ENCODE measurements at regions not wholly inside any gene's neighbourhood (a gene's known extent, or its start where the extent isn't known, plus 50 kb on each side); places are given as distances from the start of the nearest gene placed in this dataset.

DNA sequence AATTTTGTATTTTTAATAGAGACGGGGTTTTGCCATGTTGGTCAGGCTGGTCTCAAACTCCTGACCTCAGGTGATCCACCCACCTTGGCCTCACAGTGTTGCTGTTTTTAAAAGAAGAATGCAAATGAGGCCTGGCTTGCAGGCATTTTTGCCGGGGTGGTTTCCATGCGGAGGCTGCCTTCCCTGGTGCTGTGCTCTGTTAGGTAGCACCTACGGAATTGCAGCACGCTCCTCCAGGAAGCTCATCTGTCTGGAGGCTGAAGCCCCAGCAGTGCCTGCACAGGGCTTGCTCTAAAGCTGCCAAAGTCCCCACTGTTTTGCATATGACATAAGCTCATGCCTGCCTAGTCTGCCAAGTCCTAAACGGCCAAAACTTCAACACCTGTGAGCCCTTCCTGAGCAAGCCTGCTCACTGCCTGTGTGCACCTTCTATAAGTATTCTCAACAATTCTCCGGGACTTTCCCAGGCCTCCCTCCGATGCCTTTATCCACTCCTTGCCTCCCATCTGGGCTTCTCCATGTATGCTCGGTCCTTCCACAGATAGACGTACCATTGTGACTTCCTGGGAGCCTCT lies 551.3 kb upstream of the RAB6C start:
- TF ChIP-seq KLF13 (CRISPR knock-in tag; IDR thresholded peaks at IDR 0.05): no peak
- TF ChIP-seq HDAC1 (CRISPR knock-in tag; IDR thresholded peaks at IDR 0.05): no peak
- TF ChIP-seq ZSCAN12 (CRISPR knock-in tag; IDR thresholded peaks at IDR 0.05): no peak
- no peak for TF ChIP-seq ZSCAN21 (CRISPR knock-in tag; IDR thresholded peaks at IDR 0.05; ENCODE audit: borderline replicate concordance)
- no peak for TF ChIP-seq RAD21 (CRISPR knock-in tag; IDR thresholded peaks at IDR 0.05)
- TF ChIP-seq SALL2 (CRISPR knock-in tag; IDR thresholded peaks at IDR 0.05): no peak
- TF ChIP-seq, protein P1, sequence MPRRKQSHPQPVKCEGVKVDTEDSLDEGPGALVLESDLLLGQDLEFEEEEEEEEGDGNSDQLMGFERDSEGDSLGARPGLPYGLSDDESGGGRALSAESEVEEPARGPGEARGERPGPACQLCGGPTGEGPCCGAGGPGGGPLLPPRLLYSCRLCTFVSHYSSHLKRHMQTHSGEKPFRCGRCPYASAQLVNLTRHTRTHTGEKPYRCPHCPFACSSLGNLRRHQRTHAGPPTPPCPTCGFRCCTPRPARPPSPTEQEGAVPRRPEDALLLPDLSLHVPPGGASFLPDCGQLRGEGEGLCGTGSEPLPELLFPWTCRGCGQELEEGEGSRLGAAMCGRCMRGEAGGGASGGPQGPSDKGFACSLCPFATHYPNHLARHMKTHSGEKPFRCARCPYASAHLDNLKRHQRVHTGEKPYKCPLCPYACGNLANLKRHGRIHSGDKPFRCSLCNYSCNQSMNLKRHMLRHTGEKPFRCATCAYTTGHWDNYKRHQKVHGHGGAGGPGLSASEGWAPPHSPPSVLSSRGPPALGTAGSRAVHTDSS (CRISPR knock-in tag; conservative IDR thresholded peaks at IDR 0.05): no peak
- no peak for TF ChIP-seq ZNF737 (CRISPR knock-in tag; IDR thresholded peaks at IDR 0.05; ENCODE audit: borderline replicate concordance)
- TF ChIP-seq POLR2AphosphoS5 (IDR thresholded peaks at IDR 0.05; ENCODE audit: low read depth, low read length): no peak
- TF ChIP-seq, protein P2, sequence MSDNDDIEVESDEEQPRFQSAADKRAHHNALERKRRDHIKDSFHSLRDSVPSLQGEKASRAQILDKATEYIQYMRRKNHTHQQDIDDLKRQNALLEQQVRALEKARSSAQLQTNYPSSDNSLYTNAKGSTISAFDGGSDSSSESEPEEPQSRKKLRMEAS (IDR thresholded peaks at IDR 0.05): no peak
